Immature natural killer cell (primary cell): ENCODE measurements at regions not wholly inside any gene's neighbourhood (a gene's known extent, or its start where the extent isn't known, plus 50 kb on each side); places are given as distances from the start of the nearest gene placed in this dataset.
"Not testable (repeated sequence)": the region's sequence is repeated elsewhere in the genome, so short reads cannot be mapped to it uniquely, and the experiment has no call there.

Experiments
- DNase-seq, 3 donors: peaks; one replicate each; pipeline ENCODE4 v3.0.0; 2022; ENCODE audit warnings: mixed read lengths in 1 of 3
- H3K27ac Mint-ChIP-seq, 6 donors: one replicate each; pipeline ENCODE4 v1.8.0; 2020; ENCODE audit warnings: mixed read lengths in 6 of 6, mild to moderate bottlenecking in 5 of 6, inconsistent platforms in 4 of 6, moderate library complexity in 3 of 6
- H3K27me3 Mint-ChIP-seq, 3 donors: one replicate each; pipeline ENCODE4 v1.8.0; 2020 to 2021; ENCODE audit warnings: low read depth in 3 of 3, mild to moderate bottlenecking in 3 of 3, mixed read lengths in 3 of 3, moderate library complexity in 3 of 3, inconsistent platforms in 1 of 3
- H3K36me3 Mint-ChIP-seq, 3 donors: one replicate each; pipeline ENCODE4 v1.8.0; 2020; ENCODE audit warnings: mixed read lengths in 3 of 3, inconsistent platforms in 2 of 3, mild to moderate bottlenecking in 2 of 3
- H3K4me1 Mint-ChIP-seq, 2 donors: one replicate each; pipeline ENCODE4 v1.8.0; 2020; ENCODE audit warnings: inconsistent platforms in 2 of 2, mild to moderate bottlenecking in 2 of 2, mixed read lengths in 2 of 2, moderate library complexity in 1 of 2
- H3K4me3 Mint-ChIP-seq, 5 donors: one replicate each; pipeline ENCODE4 v1.8.0; 2020; ENCODE audit warnings: mild to moderate bottlenecking in 5 of 5, mixed read lengths in 5 of 5, inconsistent platforms in 3 of 5, moderate library complexity in 3 of 5
- H3K9me3 Mint-ChIP-seq, 6 donors: one replicate each; pipeline ENCODE4 v1.8.0; 2020; ENCODE audit warnings: mild to moderate bottlenecking in 6 of 6, mixed read lengths in 6 of 6, inconsistent platforms in 4 of 6, moderate library complexity in 3 of 6

- DNase-seq: no peak
- Mint-ChIP-seq H3K36me3 (peaks cover 0 to 6% (median 0%) of the 10 kb centered on the region in 3 donors), H3K27me3 (peaks cover 0 to 3% (median 0%) of the 10 kb centered on the region in 3 donors), H3K4me3 (no peak overlapping the region), H3K27ac (no peak overlapping the region), H3K4me1 (no peaks in the 10 kb centered on the region), H3K9me3 (peaks cover 0 to 53% (median 5%) of the 10 kb centered on the region in 6 donors)
Observed at GRCh38 chr14:84937449-84937848, 592.5 kb upstream of the FLRT2 start.

- not testable (repeated sequence) for DNase-seq, H3K4me3 Mint-ChIP-seq, H3K36me3 Mint-ChIP-seq, H3K27me3 Mint-ChIP-seq, H3K4me1 Mint-ChIP-seq, H3K27ac Mint-ChIP-seq
- peaks cover 0 to 15% (median under 1%) of the 10 kb centered on the region in 6 donors for H3K9me3 Mint-ChIP-seq
Observed at GRCh38 chr14:84944901-84945300, 585.0 kb upstream of the FLRT2 start.

- H3K27ac Mint-ChIP-seq: no peak overlapping the region
- H3K4me3 Mint-ChIP-seq: no peak overlapping the region
- H3K9me3 Mint-ChIP-seq: peaks cover 0 to 40% (median 9%) of the 10 kb centered on the region in 6 donors
- DNase-seq: no peak
- no peaks in the 10 kb centered on the region for H3K4me1 Mint-ChIP-seq
- peaks cover 0 to 1% (median 0%) of the 10 kb centered on the region in 3 donors for H3K27me3 Mint-ChIP-seq
- no peaks in the 10 kb centered on the region for H3K36me3 Mint-ChIP-seq
Observed at GRCh38 chr14:84959851-84960520, 570.0 kb upstream of the FLRT2 start.

- H3K36me3 Mint-ChIP-seq: no peaks in the 10 kb centered on the region
- DNase-seq: no peak
- peaks cover 0 to 1% (median 0%) of the 10 kb centered on the region in 3 donors for H3K27me3 Mint-ChIP-seq
- no peak overlapping the region for H3K4me3 Mint-ChIP-seq
- peaks cover 2 to 40% (median 8%) of the 10 kb centered on the region in 6 donors for H3K9me3 Mint-ChIP-seq
- H3K4me1 Mint-ChIP-seq: no peaks in the 10 kb centered on the region
- no peak overlapping the region for H3K27ac Mint-ChIP-seq
Observed at GRCh38 chr14:84961637-84962036, 568.3 kb upstream of the FLRT2 start.

DNA sequence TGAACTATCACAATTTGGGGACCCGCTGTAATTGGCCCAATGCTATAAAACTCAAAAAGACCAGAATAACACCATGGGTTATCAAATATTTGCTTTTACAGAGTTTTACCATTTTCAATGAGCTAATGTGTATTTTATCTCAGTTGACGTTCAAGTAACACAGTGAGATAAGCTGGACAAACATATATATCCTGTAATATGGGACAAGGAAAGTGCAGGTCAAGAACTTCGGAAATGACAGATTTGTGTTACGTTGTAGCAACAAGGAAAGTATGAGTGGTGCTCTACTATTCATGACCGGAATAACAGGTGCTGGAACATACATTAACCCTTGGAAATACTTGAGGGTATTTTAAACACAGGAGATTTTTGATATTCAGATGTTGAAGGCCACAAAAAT, 566.4 kb upstream of the FLRT2 start:
- Mint-ChIP-seq H3K27ac (no peak overlapping the region), H3K9me3 (peaks cover 4 to 37% (median 6%) of the 10 kb centered on the region in 6 donors), H3K4me1 (no peaks in the 10 kb centered on the region)

DNA sequence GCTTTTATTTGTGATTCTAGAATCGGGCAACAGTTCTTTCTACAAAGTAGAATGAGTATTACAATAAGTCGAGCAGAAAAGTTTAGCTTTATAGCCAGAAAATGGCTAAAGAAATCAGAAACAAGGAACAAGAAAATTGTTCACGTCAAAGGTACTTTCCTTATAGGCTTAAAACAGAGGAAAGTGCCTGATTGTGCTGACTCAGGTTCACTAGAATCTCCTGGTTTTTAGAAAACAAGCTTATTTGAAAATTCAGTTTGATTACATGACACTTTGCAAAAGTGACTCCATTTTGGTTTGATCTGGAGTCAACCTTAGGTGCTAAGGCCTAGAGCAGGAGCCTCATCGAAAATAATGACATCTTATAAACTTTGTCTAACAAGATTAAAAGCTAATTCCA, 564.7 kb upstream of the FLRT2 start:
- H3K4me3 Mint-ChIP-seq: no peak overlapping the region
- no peak overlapping the region for H3K27ac Mint-ChIP-seq
- no peaks in the 10 kb centered on the region for H3K4me1 Mint-ChIP-seq
- H3K9me3 Mint-ChIP-seq: peaks cover 3 to 41% (median 5%) of the 10 kb centered on the region in 6 donors
- H3K36me3 Mint-ChIP-seq: no peaks in the 10 kb centered on the region
- H3K27me3 Mint-ChIP-seq: no peaks in the 10 kb centered on the region
- no peak for DNase-seq

More for the DNA sequence above, 566.4 kb upstream of the FLRT2 start:
- Mint-ChIP-seq H3K36me3 (no peaks in the 10 kb centered on the region), H3K4me3 (no peak overlapping the region), H3K27me3 (no peaks in the 10 kb centered on the region)
- DNase-seq: no peak

GRCh38 chr14:84969501-84969900, 560.4 kb upstream of the FLRT2 start:
- H3K36me3 Mint-ChIP-seq: peaks cover 0 to 4% (median 0%) of the 10 kb centered on the region in 3 donors
- no peak overlapping the region for H3K27ac Mint-ChIP-seq
- H3K9me3 Mint-ChIP-seq: peaks cover 0 to 26% (median 5%) of the 10 kb centered on the region in 6 donors
- DNase-seq: no peak
- peaks cover 0 to 4% (median 0%) of the 10 kb centered on the region in 3 donors for H3K27me3 Mint-ChIP-seq
- H3K4me1 Mint-ChIP-seq: no peaks in the 10 kb centered on the region
- H3K4me3 Mint-ChIP-seq: no peak overlapping the region

GRCh38 chr14:84975241-84975902, 554.6 kb upstream of the FLRT2 start:
- Mint-ChIP-seq H3K27ac (no peak overlapping the region), H3K27me3 (peaks cover 0 to 6% (median 4%) of the 10 kb centered on the region in 3 donors), H3K4me1 (no peaks in the 10 kb centered on the region), H3K9me3 (peaks cover 0 to 16% (median 4%) of the 10 kb centered on the region in 6 donors), H3K4me3 (no peak overlapping the region), H3K36me3 (peaks cover 0 to 4% (median 0%) of the 10 kb centered on the region in 3 donors)
- no peak for DNase-seq

DNA sequence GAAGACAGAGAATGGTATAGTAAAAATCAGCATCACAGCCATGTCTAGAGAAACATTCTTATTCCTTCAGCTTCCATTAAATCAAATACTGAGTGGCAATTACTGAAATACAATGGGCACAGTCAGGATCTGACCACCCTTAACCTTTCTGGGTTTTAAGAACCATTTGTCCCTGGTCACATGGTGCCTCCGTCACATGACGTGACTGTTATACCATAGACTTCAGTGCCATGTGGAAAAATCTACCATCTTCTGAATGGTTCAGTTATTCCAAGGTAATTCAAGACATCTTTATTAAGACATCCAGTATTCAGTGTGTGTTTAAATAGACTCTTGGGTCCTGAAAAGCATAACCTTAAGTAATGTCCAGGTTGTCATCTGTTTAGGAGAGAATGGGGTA, 553.1 kb upstream of the FLRT2 start:
- Mint-ChIP-seq H3K36me3 (peaks cover 0 to 4% (median 0%) of the 10 kb centered on the region in 3 donors), H3K27ac (no peak overlapping the region), H3K9me3 (peaks cover 0 to 16% (median 4%) of the 10 kb centered on the region in 6 donors), H3K27me3 (peaks cover 0 to 6% (median 4%) of the 10 kb centered on the region in 3 donors), H3K4me3 (no peak overlapping the region), H3K4me1 (no peaks in the 10 kb centered on the region)
- no peak for DNase-seq

- peaks cover 0 to 5% (median 0%) of the 10 kb centered on the region in 3 donors for H3K27me3 Mint-ChIP-seq
- no peaks in the 10 kb centered on the region for H3K36me3 Mint-ChIP-seq
- H3K4me1 Mint-ChIP-seq: no peaks in the 10 kb centered on the region
- DNase-seq: no peak
- peaks cover 0 to 14% (median 3%) of the 10 kb centered on the region in 6 donors for H3K9me3 Mint-ChIP-seq
- no peak overlapping the region for H3K27ac Mint-ChIP-seq
- H3K4me3 Mint-ChIP-seq: no peak overlapping the region
Observed at GRCh38 chr14:84987042-84987441, 542.9 kb upstream of the FLRT2 start.

GRCh38 chr14:84988357-84988756, 541.6 kb upstream of the FLRT2 start:
- Mint-ChIP-seq H3K27me3 (peaks cover 0 to 3% (median 0%) of the 10 kb centered on the region in 3 donors), H3K27ac (no peak overlapping the region), H3K4me1 (no peaks in the 10 kb centered on the region), H3K9me3 (peaks cover 0 to 14% (median 3%) of the 10 kb centered on the region in 6 donors), H3K4me3 (no peak overlapping the region), H3K36me3 (no peaks in the 10 kb centered on the region)
- no peak for DNase-seq

DNA sequence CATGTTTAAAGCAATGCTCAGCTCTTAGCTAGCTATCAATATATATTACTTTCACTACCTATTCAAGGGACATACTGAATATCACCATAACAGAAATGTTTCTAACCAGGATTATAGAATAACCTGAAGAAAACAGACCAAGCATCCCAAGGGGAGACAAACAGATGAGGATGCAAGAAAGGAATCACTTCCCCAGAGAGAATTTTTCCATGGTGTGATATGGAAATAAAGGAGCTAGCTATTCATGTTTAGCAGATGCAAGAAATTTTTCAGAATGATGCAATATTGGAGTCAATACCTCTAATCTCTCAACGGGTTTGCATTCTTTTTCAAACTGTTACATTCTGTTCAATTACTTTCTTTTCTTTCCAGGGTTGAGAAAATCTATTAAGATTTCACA, 538.9 kb upstream of the FLRT2 start:
- Mint-ChIP-seq H3K4me1 (no peaks in the 10 kb centered on the region), H3K4me3 (no peak overlapping the region), H3K27ac (no peak overlapping the region), H3K9me3 (peaks cover 0 to 6% (median 2%) of the 10 kb centered on the region in 6 donors), H3K27me3 (peaks cover 0 to 2% (median 0%) of the 10 kb centered on the region in 3 donors), H3K36me3 (no peaks in the 10 kb centered on the region)
- DNase-seq: no peak

- Mint-ChIP-seq H3K9me3 (peaks cover 0 to 6% (median 3%) of the 10 kb centered on the region in 6 donors), H3K4me3 (no peak overlapping the region), H3K27ac (no peak overlapping the region), H3K4me1 (no peaks in the 10 kb centered on the region), H3K36me3 (no peaks in the 10 kb centered on the region), H3K27me3 (peaks cover 0 to 2% (median 1%) of the 10 kb centered on the region in 3 donors)
- no peak for DNase-seq
Observed at GRCh38 chr14:84998216-84998615, 531.7 kb upstream of the FLRT2 start.

- Mint-ChIP-seq H3K27ac (no peak overlapping the region), H3K4me1 (no peaks in the 10 kb centered on the region), H3K4me3 (no peak overlapping the region), H3K9me3 (peaks cover 0 to 10% (median 1%) of the 10 kb centered on the region in 6 donors), H3K27me3 (peaks cover 0 to 1% (median 0%) of the 10 kb centered on the region in 3 donors), H3K36me3 (peaks cover 0 to 3% (median 0%) of the 10 kb centered on the region in 3 donors)
- no peak for DNase-seq
Observed at GRCh38 chr14:85002846-85003245, 527.1 kb upstream of the FLRT2 start.
